Astrocyte of the hippocampus (primary cell): ENCODE measurements at regions not wholly inside any gene's neighbourhood (a gene's known extent, or its start where the extent isn't known, plus 50 kb on each side); places are given as distances from the start of the nearest gene placed in this dataset.
"Not testable (repeated sequence)": the region's sequence is repeated elsewhere in the genome, so short reads cannot be mapped to it uniquely, and the experiment has no call there.

Experiments used
- DNase-seq: peaks from one replicate; pipeline ENCODE4 v3.0.0; 2011; ENCODE audit warnings: low read depth, low spot score

DNA sequence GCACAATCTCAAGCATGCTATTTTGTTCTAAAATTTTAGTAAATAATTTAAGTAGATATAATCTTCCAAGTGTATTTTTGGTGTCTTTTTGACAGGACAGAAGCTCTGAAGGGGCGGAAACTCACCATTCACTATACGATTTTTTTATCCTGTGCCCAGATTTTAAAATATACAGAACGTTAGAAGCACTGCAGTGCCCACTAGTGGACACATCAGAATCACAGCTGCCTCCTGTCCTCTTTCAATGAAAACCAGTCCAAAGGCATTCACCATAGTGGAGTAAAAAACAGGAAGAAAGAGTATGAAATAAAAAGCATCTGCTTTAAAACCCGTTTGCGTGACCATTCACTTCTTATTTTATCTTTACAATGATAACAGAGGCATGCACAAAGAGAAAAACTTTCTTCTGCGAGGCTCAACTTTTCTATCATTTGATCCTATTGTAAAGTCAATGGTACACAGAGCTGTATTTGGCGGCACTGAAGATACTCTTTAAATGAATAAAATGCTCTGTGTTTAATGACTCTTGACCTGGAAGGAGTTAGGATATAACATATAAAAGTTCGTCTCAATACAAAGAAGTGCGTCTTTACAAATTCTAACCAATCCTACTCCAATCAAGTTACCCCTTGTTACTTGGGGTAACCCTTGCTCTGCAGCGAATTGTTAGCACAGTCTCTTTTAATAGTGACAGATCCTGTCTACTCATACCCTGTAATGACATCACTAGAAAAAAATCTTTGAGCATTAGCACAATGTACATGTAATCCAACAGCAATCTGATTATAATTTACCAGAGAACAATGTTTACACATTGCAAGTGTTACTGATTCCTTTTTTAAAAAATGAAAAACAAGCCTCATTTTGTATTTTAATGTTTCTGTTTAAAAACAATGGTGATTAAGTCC is 339.8 kb upstream of the PSMD7 start:
- peak; percentile 78 for DNase-seq

DNA sequence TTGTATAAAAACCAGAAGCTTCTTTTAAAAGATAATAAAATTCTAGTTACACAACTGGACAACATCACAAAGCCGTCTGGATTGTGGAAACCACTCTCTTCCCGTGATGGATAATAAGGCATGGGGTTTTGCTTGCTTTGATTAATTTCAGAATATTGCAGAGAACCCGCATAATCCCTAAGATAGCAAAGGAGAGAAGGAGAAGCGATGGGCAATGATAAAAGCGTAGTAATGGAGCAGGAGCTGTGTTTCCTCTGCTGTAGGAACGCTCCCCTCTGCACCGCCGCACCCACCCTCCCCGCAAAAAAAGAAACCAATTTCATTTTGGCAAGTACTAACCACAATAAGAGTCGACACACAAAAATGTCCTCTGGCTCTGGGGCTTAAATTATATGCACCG is 340.9 kb upstream of the PSMD7 start:
- no peak for DNase-seq

DNA sequence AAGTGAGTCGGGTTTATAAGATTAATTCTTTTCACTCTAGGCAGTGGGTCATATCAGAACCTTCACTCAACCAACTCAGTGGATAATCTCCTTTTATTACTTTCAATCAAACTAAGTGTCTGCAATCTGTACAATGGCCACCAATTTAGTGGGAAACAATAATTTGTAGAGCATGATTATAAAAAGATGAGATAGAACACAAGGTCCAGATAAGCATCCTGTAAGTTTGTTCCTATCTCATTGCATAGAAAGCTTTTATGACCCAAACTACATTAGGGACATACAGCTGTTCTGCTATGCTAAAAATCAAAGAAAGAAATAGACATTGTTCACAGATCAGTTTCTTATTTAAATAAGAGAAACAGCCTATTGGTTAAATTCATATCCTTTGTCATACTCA is 341.4 kb upstream of the PSMD7 start:
- DNase-seq = no peak

DNA sequence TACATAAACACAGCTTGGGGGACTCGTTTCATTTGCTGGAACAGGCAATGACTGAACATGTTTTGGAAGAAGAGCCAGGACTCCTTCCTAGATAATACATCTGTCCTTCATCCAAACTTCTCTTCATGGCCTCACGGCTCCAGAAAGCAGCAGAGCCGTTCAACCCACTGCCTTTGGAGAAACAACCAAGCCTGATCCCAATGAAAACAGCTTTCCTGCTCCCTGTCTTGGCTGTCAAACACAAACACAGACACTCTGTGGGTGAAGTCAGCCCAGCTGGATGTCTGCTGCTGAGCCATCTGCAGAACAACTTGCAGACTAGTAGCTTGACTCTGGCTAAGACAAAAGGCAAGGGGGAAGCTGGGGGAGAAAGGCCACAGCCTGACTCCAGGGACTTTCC is 345.1 kb upstream of the PSMD7 start:
- DNase-seq = no peak

DNA sequence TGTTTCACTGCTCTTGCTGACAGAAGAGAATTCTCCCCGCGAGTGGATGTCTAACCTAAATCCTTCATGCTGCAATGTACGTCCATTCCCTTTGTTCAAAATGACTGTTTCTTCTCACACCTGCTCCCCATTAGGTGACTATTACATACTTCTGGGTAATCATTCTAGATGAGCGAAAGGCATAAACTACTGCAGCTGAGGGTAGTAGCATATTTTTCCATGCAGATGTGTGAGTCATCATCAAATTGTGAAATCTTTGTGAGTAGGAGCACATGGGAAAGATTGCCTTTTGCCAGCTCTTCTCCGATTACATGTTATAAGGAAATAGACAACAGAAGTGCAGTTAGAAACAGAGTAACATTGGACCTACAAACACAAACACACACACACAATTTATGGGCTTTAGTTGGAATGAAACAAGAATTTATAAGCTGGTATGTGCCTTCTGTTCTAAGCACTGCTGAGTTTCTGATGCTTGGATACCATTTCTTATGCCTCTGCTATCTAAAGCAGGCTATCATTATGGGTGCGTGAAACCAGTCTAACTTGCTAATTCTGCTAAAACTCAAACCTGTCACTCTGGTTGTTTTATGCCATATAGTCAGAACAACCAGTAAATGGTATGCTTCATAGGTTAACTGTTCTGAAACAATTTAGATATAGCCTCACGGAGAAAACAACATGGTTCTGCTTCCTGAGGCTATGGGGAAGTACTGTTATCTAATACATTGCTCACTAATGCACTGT is 346.9 kb upstream of the PSMD7 start:
- DNase-seq = peak; percentile 42

DNA sequence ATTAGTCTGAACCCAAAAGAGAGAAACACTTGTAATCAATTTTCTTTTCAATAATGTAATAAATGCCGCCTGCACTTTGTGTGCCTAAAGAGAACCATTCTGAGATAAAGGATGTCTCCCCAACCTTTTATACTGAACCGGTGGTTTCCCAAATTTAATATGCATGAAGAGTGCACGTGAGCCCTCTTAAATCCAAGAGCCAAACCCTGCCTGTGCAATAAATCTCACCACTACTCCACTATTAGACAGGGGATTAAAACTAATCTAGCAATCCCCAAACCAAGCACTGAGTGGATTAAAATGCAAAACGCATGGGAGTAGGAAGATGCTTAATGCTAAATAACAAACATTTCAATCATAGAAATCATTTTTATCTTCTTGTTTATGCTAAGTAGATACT is 351.0 kb upstream of the PSMD7 start:
- DNase-seq = no peak

DNA sequence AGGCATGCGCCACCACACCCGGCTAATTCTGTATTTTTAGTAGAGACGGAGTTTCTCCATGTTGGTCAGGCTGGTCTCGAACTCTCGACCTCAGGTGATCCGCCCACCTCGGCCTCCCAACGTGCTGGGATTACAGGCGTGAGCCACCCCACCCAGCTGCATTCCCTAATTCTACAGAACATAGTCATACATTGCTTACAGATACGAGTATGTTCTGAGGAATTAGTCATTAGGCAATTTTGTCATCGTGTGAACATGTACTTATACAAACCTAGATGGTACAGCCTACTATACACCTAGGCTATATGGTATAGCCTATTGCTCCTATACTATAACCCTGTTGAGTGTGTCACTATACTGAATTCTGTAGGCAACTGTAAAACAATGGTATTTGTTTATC is 353.4 kb upstream of the PSMD7 start:
- DNase-seq = not testable (repeated sequence)

DNA sequence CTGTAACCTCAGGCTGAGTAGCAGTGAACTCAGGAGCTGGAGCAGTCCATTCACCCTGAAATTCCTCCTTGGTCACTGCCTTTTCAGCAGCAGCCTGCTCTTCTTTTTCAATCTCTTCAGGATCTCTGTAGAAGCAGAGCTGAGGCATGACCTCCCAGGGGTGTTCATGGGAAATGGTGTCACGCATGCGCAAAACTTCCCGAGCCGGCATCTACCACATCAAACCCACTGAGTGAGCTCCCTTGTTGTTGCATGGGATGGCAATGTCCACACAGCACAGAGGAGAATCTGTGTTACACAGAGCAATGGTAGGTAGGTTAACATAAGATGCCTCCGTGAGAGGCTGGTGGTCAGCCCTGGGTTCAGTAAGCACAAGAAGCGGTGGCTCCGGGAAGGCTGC is 355.8 kb upstream of the PSMD7 start:
- DNase-seq = not testable (repeated sequence)

DNA sequence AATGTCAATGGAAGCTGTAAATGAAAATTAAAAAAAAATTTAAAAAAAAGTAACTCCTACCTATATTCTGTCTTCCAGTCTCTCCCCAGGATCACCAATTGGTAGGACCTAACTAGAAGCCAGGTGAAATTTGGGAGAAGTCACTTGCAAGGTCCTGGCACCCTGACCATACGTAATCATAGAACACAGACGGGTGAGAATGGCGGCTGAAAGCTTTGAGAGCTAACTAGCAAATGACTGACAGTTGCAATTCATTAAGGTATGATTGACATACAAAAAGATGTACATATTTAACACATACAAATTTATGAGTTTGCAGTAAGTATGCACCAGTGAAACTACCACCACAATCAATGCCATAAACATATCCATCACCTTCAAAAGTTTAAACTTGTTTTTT is 372.7 kb upstream of the PSMD7 start:
- DNase-seq = no peak

DNA sequence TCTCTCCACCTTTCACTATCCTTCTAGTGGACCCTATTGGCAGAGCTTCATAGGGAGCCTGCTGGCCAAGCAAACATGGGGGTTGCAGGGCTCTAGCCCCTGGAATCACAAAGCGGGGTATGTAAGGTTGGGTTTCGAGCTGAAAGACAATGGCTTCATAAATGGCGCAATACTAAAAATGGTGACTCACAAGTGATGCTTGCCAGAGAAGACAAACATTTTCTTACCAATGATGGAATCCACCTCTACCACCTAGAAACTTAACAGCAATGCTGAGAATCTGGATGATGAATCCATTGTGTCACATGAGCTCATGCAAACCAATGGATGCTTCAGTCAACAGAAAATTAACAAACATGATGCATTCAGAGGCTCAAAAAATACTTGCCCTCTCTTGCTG is 375.3 kb upstream of the PSMD7 start:
- DNase-seq = no peak

DNA sequence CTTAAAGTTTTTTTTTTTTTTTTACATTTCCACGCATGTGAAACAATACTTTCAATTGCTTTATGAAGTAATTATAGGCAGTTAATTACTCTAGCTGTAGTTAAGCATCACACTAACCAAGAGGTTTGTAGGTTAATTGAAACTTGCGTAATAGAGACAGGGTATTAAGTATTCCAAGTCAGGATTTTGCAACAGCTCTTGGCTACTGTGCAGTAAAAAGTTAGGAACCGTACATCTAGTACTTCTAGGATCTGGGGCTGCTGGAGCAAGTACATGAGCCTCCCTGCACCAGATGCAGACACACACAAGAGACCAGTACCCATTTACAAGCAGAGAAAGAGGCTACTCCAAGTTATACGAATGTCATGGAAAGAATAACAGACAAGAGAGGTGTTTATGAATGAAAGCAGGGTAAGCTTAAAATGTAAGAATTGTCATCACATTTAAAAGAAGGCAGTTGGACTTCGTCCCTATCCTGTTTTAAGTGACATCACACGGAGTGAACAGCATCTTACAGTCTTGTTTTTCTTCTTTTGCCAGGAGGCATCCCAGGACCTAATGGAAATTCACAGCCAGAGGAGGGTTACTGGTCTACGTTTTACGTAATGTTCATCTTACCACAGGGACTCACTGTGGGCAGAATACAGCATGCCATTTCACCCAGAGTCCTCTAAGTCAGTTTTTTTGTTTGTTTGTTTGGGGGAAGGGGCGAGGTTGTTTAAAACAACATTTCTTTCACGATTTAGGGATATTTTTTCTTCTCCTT is 379.6 kb upstream of the PSMD7 start:
- no peak for DNase-seq

DNA sequence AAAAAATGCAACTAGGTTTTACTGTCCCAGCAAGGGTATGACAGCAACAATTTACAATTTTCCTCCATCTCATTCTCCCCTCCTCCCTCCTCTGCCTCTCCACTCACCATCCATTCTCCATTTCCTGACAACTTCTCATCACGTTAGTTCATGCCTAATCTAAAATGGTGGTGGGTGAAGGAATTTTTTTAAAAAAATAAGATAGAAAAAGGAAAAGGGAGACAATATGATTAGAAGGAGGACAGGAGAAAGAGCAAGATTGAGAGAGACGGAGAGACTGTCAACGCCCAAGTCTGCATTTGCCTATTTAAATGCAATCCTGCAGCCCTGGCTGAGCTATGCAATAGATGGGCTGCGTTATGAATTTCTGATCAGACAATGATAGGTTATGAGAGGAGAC is 380.7 kb upstream of the PSMD7 start:
- DNase-seq = no peak

DNA sequence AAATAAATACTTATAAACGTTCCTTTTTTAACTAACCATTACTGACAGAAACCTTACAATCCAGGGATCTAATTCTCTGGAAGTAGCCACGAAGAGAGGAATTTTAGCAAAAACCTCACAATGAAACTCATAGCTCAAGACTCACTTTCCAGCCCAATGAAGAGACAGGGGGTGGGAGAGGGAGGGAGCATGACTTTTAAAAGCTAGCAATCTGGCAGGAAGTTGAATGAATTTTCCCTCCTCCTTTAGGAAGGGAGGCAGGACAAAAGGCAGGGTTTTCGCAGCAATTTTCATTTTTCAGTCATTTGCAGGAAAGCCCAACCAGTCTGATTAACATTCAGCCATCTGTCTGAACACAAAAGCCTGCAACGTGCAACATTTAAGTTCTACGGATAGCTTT is 381.5 kb upstream of the PSMD7 start:
- DNase-seq = no peak

DNA sequence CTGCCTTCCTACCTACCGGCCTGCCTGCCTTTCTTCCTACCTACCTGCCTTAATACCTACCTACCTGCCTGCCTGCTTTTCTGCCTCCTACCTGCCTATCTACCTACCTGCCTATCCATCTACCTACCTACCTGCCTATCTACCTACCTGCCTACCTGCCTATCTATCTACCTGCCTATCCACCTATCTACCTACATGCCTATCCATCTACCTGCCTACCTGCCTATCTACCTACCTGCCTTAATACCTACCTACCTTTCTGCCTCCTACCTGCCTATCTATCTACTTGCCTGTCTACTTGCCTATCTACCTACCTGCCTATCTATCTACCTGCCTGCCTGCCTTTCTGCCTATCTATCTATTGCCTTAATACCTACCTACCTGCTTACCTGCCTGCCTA is 383.8 kb upstream of the PSMD7 start:
- DNase-seq = no peak

DNA sequence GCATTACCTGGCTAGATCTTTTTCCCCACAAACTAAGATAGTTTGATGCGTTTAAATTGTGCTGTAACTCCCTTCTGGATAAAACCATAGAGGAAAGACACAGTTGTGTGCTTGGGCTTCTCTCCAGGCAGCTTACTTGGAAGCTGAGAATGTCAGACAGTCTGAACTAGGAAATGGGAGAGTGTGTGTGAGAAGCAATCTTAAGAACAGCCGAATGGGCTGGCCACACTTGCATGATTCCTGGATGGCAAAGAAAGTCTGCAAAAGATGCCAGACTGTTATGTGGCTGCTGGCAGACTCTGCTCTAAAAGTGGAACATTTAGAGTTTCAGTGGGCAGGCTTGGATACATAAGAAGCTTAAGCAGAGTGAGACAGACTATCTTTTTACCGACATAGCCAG is 384.3 kb upstream of the PSMD7 start:
- no peak for DNase-seq

DNA sequence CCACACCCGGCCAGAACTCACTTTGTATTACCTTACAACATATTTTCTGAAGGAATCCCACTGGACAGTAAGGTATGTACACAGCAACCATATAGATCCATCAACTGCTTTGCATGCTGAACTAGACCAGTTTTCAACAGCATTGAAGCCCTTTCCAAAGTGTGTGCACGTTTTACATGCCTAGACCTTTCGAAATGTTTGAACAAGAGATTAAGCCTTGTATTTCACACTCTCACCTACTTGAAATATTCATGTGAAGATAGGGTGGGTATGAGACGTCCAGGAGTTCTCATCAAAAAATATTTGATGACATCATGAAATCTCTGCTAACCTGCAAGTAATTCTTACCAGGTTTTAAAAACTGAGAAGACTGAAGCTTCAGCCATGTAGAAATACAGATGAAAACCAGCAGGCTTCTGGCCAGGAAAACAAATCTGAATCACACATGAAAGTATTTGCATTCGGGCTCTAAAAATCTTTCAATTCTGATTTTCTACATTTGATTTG is 387.0 kb upstream of the PSMD7 start:
- no peak for DNase-seq

DNA sequence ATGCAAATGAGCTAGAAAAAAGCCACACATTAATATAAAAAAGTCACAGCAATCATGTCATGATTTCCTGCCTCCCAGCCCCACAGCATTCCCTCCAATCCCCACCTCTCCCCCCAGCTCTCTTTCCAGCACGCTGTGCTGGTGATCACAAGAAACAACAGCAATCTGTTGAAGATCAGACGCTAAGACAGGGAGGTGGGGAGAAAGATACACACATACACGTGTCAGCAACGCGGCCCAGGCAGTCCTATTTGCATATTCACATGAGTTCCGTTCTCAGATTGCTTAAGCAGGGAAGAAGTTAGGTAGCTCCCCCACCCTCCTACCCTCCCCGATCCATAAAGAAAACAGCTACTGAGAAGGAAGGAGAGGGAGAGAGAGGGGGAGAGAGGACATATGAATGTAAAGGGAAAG is 405.5 kb upstream of the PSMD7 start:
- peak; percentile 5 for DNase-seq

DNA sequence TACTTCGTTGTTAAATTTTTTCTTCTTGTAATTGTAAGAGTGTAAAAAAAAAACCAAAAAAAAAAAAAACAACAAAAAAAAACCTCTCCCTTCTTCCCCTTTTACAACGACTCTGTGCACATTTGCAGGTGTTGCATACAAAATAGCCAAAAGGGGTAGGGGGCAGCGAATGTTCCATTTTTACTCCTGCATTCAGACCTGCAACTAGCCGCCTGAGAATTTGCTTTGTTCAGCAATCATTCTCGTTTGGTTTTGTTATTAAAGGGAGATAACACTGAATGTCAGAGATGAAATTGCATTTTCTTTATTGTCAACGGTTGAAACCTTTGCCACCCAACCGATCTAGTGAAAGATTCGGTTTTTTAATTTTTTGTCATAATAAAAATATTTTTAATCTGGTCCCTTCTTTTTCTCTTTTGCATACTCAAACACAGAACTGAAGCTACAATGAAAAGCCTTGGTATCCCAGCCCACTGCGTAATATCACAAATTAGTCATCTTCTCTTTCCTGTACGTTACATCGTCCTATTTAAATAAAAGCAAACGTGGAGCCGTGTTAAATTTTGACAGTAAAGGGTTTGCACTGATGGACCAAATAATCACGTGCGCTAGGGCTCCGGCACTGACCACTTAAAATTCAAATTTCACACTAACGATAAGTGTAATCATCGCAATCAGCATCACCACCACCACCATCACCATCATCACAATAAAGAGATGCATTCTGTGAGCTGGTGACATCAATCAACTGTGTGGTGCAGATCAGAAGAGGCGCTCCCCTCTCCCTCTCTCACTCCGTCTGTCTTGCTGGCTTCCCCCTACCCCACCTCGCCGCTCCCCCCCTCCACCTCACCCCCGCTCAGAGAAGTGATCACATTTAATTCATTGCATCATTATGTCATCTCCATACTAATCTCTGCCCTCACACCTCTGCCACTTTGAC is 406.2 kb upstream of the PSMD7 start:
- no peak for DNase-seq

DNA sequence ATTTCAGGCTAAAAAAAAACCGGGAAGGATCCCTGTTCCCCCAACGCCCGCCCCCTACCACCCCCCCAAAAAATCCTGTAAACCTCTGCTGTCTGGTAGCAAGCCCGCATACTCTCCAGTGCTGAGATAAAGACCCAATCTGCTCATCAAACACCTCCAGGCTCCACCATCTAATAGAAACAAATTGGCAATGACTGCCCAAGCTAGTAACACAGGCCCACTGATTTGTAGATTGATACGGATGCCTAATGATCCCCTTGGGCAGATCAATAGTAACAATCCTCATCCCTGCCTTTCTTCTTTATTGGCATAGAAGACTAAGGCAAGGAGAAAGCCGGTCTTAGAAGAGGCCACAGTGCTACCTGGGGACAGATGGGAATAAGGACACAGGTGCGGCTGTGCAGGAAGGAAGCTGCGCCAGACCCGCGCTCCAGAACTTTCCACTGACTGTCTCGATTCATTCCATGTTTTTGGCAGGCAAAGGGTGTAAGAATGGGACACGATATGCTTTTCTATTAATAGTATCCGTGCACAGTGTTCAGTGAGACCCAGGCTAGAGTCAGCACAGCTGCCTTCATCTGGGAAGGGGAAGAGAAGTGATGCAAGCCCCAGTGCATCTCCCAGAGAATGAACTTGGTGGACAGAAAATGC is 407.6 kb upstream of the PSMD7 start:
- DNase-seq = no peak

DNA sequence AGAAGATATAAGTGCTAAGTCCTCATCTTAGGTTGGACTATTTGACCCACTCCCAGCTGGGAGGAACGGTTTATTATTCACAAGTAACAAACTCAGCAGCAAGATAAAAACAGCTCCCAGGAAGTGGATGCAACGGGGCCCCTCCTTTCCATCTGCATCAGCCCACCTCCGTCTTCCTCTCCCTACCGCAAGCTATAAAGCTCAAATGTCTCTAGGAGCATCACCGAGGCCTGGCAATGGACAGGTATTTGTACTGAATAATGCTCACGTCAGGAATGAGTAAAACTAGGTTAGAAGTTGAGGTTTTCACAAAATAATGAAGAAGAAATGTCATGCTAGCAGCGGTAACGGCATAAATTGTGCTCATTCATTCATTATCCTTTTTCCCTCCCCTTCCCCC is 408.7 kb upstream of the PSMD7 start:
- DNase-seq = no peak
